ENCODE measurements at regions not wholly inside any gene's neighbourhood (a gene's known extent, or its start where the extent isn't known, plus 50 kb on each side); places are given as distances from the start of the nearest gene placed in this dataset.

GRCh38 chr11:115990004-115990447 lies 485.8 kb upstream of the CADM1 start:
- Histone ChIP-seq H3K4me3 (replicated peaks in 1 of 4; ENCODE audit: control extremely low read depth in 1 of 4, insufficient read depth in 1 of 4, low read depth in 3 of 4, low read length in 4 of 4) (peak overlapping the region in 1 of 4 experiments; percentile 11), H3K9ac (ENCODE audit: insufficient read depth, low read length) (no peak overlapping the region), H3K36me3 (ENCODE audit: control insufficient read depth, insufficient read depth, low read length) (no peaks in the 10 kb centered on the region), H4K20me1 (ENCODE audit: control insufficient read depth, extremely low read depth, insufficient read depth, low read length) (no peaks in the 10 kb centered on the region), H2AFZ (ENCODE audit: low read length) (no peak overlapping the region), H3K27me3 (ENCODE audit: control insufficient read depth, insufficient read depth, low read length) (no peaks in the 10 kb centered on the region), H3K9me3 (ENCODE audit: control insufficient read depth, insufficient read depth, low read depth, low read length) (no peaks in the 10 kb centered on the region), H3K27ac (ENCODE audit: insufficient read depth, low read length) (no peak overlapping the region), H3K4me2 (ENCODE audit: extremely low read depth, insufficient read depth, low read length) (no peak overlapping the region), H3K4me1 (ENCODE audit: control insufficient read depth, extremely low read depth, insufficient read depth, low read length) (no peaks in the 10 kb centered on the region), H3K79me2 (ENCODE audit: control insufficient read depth, insufficient read depth, low read length) (no peaks in the 10 kb centered on the region)
- TF ChIP-seq EZH2 (IDR thresholded peaks at IDR 0.05; ENCODE audit: low read length, missing control alignments) = no peak
- TF ChIP-seq, protein P1, sequence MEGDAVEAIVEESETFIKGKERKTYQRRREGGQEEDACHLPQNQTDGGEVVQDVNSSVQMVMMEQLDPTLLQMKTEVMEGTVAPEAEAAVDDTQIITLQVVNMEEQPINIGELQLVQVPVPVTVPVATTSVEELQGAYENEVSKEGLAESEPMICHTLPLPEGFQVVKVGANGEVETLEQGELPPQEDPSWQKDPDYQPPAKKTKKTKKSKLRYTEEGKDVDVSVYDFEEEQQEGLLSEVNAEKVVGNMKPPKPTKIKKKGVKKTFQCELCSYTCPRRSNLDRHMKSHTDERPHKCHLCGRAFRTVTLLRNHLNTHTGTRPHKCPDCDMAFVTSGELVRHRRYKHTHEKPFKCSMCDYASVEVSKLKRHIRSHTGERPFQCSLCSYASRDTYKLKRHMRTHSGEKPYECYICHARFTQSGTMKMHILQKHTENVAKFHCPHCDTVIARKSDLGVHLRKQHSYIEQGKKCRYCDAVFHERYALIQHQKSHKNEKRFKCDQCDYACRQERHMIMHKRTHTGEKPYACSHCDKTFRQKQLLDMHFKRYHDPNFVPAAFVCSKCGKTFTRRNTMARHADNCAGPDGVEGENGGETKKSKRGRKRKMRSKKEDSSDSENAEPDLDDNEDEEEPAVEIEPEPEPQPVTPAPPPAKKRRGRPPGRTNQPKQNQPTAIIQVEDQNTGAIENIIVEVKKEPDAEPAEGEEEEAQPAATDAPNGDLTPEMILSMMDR (conservative IDR thresholded peaks at IDR 0.05 in 1 of 2, IDR thresholded peaks at IDR 0.05 in 1 of 2; ENCODE audit: low read depth in 1 of 2, low read length in 2 of 2) = peak; percentile 35 to 47
- no peak for DNase-seq (ENCODE audit: low read depth in 2 of 2)

GRCh38 chr11:115985896-115986295 lies 481.7 kb upstream of the CADM1 start:
- no peak for TF ChIP-seq EZH2 (IDR thresholded peaks at IDR 0.05; ENCODE audit: low read length, missing control alignments)
- TF ChIP-seq, protein P1 (conservative IDR thresholded peaks at IDR 0.05 in 1 of 2, IDR thresholded peaks at IDR 0.05 in 1 of 2; ENCODE audit: low read depth in 1 of 2, low read length in 2 of 2) = no peak
- Histone ChIP-seq H3K4me3 (replicated peaks in 1 of 4; ENCODE audit: control extremely low read depth in 1 of 4, insufficient read depth in 1 of 4, low read depth in 3 of 4, low read length in 4 of 4) (no peak overlapping the region), H3K27me3 (ENCODE audit: control insufficient read depth, insufficient read depth, low read length) (no peaks in the 10 kb centered on the region), H3K4me1 (ENCODE audit: control insufficient read depth, extremely low read depth, insufficient read depth, low read length) (no peaks in the 10 kb centered on the region), H2AFZ (ENCODE audit: low read length) (no peak overlapping the region), H3K27ac (ENCODE audit: insufficient read depth, low read length) (no peak overlapping the region), H3K9ac (ENCODE audit: insufficient read depth, low read length) (no peak overlapping the region), H4K20me1 (ENCODE audit: control insufficient read depth, extremely low read depth, insufficient read depth, low read length) (no peaks in the 10 kb centered on the region), H3K36me3 (ENCODE audit: control insufficient read depth, insufficient read depth, low read length) (no peaks in the 10 kb centered on the region), H3K4me2 (ENCODE audit: extremely low read depth, insufficient read depth, low read length) (no peak overlapping the region), H3K79me2 (ENCODE audit: control insufficient read depth, insufficient read depth, low read length) (no peaks in the 10 kb centered on the region), H3K9me3 (ENCODE audit: control insufficient read depth, insufficient read depth, low read depth, low read length) (no peaks in the 10 kb centered on the region)
- DNase-seq (ENCODE audit: low read depth in 2 of 2) = peak in 1 of 2 donors; percentile 59

GRCh38 chr11:115984228-115984627 lies 480.0 kb upstream of the CADM1 start:
- Histone ChIP-seq H3K79me2 (ENCODE audit: control insufficient read depth, insufficient read depth, low read length) (no peaks in the 10 kb centered on the region), H3K9ac (ENCODE audit: insufficient read depth, low read length) (no peak overlapping the region), H3K4me1 (ENCODE audit: control insufficient read depth, extremely low read depth, insufficient read depth, low read length) (no peaks in the 10 kb centered on the region), H3K27ac (ENCODE audit: insufficient read depth, low read length) (no peak overlapping the region), H3K4me3 (replicated peaks in 1 of 4; ENCODE audit: control extremely low read depth in 1 of 4, insufficient read depth in 1 of 4, low read depth in 3 of 4, low read length in 4 of 4) (no peak overlapping the region), H3K4me2 (ENCODE audit: extremely low read depth, insufficient read depth, low read length) (no peak overlapping the region), H2AFZ (ENCODE audit: low read length) (no peak overlapping the region), H3K36me3 (ENCODE audit: control insufficient read depth, insufficient read depth, low read length) (no peaks in the 10 kb centered on the region), H4K20me1 (ENCODE audit: control insufficient read depth, extremely low read depth, insufficient read depth, low read length) (no peaks in the 10 kb centered on the region), H3K9me3 (ENCODE audit: control insufficient read depth, insufficient read depth, low read depth, low read length) (no peaks in the 10 kb centered on the region), H3K27me3 (ENCODE audit: control insufficient read depth, insufficient read depth, low read length) (no peaks in the 10 kb centered on the region)
- TF ChIP-seq, protein P1 (conservative IDR thresholded peaks at IDR 0.05 in 1 of 2, IDR thresholded peaks at IDR 0.05 in 1 of 2; ENCODE audit: low read depth in 1 of 2, low read length in 2 of 2) = no peak
- no peak for TF ChIP-seq EZH2 (IDR thresholded peaks at IDR 0.05; ENCODE audit: low read length, missing control alignments)
- no peak for DNase-seq (ENCODE audit: low read depth in 2 of 2)
